ENCODE measurements at regions not wholly inside any gene's neighbourhood (a gene's known extent, or its start where the extent isn't known, plus 50 kb on each side); places are given as distances from the start of the nearest gene placed in this dataset.
"Not testable (repeated sequence)": the region's sequence is repeated elsewhere in the genome, so short reads cannot be mapped to it uniquely, and the experiment has no call there.

GRCh38 chr2:15693926-15694588 lies 102.4 kb downstream of the DDX1 start:
- no peak overlapping the region for H3K4me3 ChIP-seq (ENCODE audit: low read length)
- DNase-seq (ENCODE audit: low read depth) = no peak
- TF ChIP-seq, protein P1, sequence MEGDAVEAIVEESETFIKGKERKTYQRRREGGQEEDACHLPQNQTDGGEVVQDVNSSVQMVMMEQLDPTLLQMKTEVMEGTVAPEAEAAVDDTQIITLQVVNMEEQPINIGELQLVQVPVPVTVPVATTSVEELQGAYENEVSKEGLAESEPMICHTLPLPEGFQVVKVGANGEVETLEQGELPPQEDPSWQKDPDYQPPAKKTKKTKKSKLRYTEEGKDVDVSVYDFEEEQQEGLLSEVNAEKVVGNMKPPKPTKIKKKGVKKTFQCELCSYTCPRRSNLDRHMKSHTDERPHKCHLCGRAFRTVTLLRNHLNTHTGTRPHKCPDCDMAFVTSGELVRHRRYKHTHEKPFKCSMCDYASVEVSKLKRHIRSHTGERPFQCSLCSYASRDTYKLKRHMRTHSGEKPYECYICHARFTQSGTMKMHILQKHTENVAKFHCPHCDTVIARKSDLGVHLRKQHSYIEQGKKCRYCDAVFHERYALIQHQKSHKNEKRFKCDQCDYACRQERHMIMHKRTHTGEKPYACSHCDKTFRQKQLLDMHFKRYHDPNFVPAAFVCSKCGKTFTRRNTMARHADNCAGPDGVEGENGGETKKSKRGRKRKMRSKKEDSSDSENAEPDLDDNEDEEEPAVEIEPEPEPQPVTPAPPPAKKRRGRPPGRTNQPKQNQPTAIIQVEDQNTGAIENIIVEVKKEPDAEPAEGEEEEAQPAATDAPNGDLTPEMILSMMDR (conservative IDR thresholded peaks at IDR 0.05; ENCODE audit: low read length) = no peak

DNA sequence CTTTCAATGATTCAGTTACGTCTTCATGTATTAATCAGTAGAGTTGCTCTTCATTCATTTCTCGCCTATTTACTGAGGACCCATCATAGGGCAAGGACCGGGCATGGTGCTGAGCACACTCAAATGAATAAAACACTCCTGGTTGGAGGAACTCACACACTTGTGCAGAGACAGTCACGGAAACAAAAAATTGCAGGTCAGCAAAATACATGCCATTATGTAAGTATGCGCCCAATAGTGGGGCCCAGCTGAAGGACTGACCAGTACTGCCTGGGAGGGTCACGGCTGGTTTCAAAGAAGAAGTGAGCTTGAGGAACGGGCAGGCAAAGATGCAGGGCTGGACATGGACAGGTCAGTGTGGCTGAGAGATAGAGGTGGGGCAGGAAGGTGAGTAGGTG lies 102.9 kb downstream of the DDX1 start:
- H3K4me3 ChIP-seq (ENCODE audit: low read length) = no peak overlapping the region
- TF ChIP-seq, protein P1 (conservative IDR thresholded peaks at IDR 0.05; ENCODE audit: low read length) = no peak
- DNase-seq (ENCODE audit: low read depth) = no peak

DNA sequence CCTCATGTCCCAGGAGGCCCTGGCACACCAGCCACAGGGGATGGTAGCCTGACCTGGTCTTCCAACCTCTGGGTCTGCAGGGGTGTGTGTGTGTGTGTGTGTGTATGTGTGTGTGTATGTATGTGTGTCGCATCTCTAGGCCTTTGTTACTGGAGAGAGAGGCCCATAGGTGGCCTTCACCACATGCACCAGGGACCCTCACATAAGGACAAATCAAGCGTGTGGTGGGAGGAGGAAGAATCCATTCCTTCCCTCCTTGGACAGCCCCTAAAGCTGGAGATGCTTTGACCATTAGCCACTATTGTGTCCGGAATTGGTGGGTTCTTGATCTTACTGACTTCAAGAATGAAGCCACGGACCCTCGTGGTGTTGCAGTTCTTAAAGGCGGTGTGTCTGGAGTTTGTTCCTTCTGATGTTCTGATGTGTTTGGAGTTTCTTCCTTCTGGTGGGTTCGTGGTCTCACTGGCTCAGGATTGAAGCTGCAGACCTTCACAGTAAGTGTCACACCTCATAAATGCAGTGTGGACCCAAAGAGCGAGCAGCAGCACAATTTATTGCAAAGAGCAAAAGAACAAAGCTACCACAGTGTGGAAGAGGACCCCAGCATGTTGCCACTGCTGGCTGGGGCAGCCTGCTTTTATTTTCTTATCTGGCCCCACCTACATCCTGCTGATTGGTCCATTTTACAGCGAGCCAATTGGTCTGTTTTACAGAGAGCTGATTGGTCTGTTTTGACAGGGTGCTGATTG lies 104.1 kb downstream of the DDX1 start:
- H3K4me3 ChIP-seq (ENCODE audit: low read length) = no peak overlapping the region
- DNase-seq (ENCODE audit: low read depth) = no peak
- TF ChIP-seq, protein P1 (conservative IDR thresholded peaks at IDR 0.05; ENCODE audit: low read length) = no peak

DNA sequence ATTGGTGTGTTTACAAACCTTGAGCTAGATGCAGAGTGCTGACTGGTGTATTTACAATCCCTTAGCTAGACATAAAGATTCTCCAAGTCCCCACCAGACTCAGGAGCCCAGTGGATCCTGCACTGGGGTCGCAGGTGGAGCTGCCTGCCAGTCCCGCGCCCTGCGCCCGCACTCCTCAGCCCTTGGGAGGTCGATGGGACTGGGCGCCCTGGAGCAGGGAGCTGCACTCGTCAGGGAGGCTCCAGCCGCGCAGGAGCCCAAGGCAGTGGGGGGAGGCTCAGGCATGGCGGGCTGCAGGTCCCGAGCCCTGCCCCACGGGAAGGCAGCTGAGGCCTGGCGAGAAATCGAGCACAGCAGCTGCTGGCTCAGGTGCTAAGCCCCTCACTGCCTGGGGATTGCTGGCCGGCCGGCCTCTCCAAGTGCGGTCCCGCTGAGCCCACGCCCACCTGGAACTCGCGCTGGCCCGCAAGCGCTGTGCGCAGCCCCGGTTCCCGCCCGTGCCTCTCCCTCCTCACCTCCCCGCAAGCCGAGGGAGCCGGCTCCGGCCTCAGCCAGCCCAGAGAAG lies 105.0 kb downstream of the DDX1 start:
- H3K4me3 ChIP-seq (ENCODE audit: low read length); DNase-seq (ENCODE audit: low read depth): not testable (repeated sequence)

GRCh38 chr2:15700131-15700530 lies 108.5 kb downstream of the DDX1 start:
- no peak overlapping the region for H3K4me3 ChIP-seq (ENCODE audit: low read length)

DNA sequence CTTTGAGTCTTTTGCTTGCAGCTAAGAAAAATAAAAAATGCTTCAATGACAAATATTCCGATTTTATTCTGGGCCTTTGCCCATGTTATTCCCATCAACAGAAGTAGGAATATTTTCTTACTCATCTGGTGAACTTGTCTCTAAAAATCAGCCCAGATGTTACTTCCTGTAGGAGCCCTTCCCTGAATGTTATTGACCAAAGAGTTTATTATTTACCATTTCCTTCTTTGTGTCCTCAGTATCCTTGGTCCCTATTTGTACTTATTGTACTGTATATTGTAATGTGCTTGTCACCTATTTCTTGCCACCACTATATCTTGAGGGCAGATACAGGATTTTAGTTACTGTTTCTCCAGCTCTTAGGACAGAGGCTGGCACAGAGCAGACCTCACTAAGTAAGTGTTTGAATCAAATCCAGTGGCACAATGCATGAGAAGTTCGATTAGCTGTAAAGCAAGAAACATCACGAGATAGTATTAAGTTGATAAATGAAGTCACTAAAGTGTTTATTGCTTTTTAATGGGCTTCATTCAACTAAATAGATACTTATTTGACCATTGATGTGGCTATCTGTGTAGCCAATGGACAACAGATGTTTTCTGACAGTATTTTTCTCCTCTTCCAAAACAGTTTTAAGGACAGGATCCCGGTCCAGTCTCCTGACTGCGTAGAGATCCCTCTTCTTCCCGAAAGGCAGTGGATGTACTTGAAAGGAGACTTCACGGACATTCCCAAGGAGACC lies 109.1 kb downstream of the DDX1 start:
- TF ChIP-seq, protein P1 (conservative IDR thresholded peaks at IDR 0.05; ENCODE audit: low read length) = no peak
- no peak for DNase-seq (ENCODE audit: low read depth)
- no peak overlapping the region for H3K4me3 ChIP-seq (ENCODE audit: low read length)

More at GRCh38 chr2:15700131-15700530, 108.5 kb downstream of the DDX1 start:
- no peak for DNase-seq (ENCODE audit: low read depth)
- TF ChIP-seq, protein P1 (conservative IDR thresholded peaks at IDR 0.05; ENCODE audit: low read length) = no peak

- no peak for DNase-seq (ENCODE audit: low read depth)
- no peak overlapping the region for H3K4me3 ChIP-seq (ENCODE audit: low read length)
- TF ChIP-seq, protein P1 (conservative IDR thresholded peaks at IDR 0.05; ENCODE audit: low read length) = no peak
Measured at GRCh38 chr2:15701341-15701907, 109.8 kb downstream of the DDX1 start.

All from AG10803 (cell line).